ENCODE measurements at regions not wholly inside any gene's neighbourhood (a gene's known extent, or its start where the extent isn't known, plus 50 kb on each side); places are given as distances from the start of the nearest gene placed in this dataset.

- no peak for TF ChIP-seq CTCF (IDR thresholded peaks at IDR 0.05; ENCODE audit: low read depth, low read length, missing control alignments)
- in situ Hi-C loops (cut with HindIII; ENCODE audit: low pct_ligation_motif_present, low sequenced_read_pairs), result no loop called here
- no peak for DNase-seq
- Histone ChIP-seq H3K27ac (no peak overlapping the region), H3K27me3 (replicated peaks) (no peaks in the 10 kb centered on the region), H3K4me3 (ENCODE audit: low read depth, low read length) (no peak overlapping the region), H3K36me3 (replicated peaks) (no peaks in the 10 kb centered on the region)
These were observed 1362.4 kb upstream of the ADGRL3 start for GRCh38 chr4:59837751-59838150.

- no peak for DNase-seq
- Histone ChIP-seq H3K27me3 (replicated peaks) (no peaks in the 10 kb centered on the region), H3K36me3 (replicated peaks) (no peaks in the 10 kb centered on the region), H3K27ac (no peak overlapping the region), H3K4me3 (ENCODE audit: low read depth, low read length) (no peak overlapping the region)
- in situ Hi-C loops (cut with HindIII; ENCODE audit: low pct_ligation_motif_present, low sequenced_read_pairs), result no loop called here
- TF ChIP-seq CTCF (IDR thresholded peaks at IDR 0.05; ENCODE audit: low read depth, low read length, missing control alignments), result no peak
These were observed 1361.9 kb upstream of the ADGRL3 start for GRCh38 chr4:59838236-59838635.

- H3K4me3 ChIP-seq (ENCODE audit: low read depth, low read length), result no peak overlapping the region
These were observed 1358.4 kb upstream of the ADGRL3 start for GRCh38 chr4:59841698-59842097.

GRCh38 chr4:59848457-59848856, 1351.7 kb upstream of the ADGRL3 start:
- Histone ChIP-seq H3K27ac (no peak overlapping the region), H3K36me3 (replicated peaks) (no peaks in the 10 kb centered on the region)
- in situ Hi-C loops (cut with HindIII; ENCODE audit: low pct_ligation_motif_present, low sequenced_read_pairs), result no loop called here

More at GRCh38 chr4:59841698-59842097, 1358.4 kb upstream of the ADGRL3 start:
- Histone ChIP-seq H3K27me3 (replicated peaks) (no peaks in the 10 kb centered on the region), H3K27ac (no peak overlapping the region), H3K36me3 (replicated peaks) (no peaks in the 10 kb centered on the region)
- in situ Hi-C loops (cut with HindIII; ENCODE audit: low pct_ligation_motif_present, low sequenced_read_pairs), result no loop called here
- DNase-seq, result no peak
- TF ChIP-seq CTCF (IDR thresholded peaks at IDR 0.05; ENCODE audit: low read depth, low read length, missing control alignments), result no peak

GRCh38 chr4:59855630-59856352, 1344.3 kb upstream of the ADGRL3 start:
- Histone ChIP-seq H3K27me3 (replicated peaks) (no peaks in the 10 kb centered on the region), H3K27ac (no peak overlapping the region), H3K36me3 (replicated peaks) (no peaks in the 10 kb centered on the region), H3K4me3 (ENCODE audit: low read depth, low read length) (no peak overlapping the region)
- in situ Hi-C loops (cut with HindIII; ENCODE audit: low pct_ligation_motif_present, low sequenced_read_pairs), result no loop called here
- no peak for TF ChIP-seq CTCF (IDR thresholded peaks at IDR 0.05; ENCODE audit: low read depth, low read length, missing control alignments)
- DNase-seq, result no peak

More at GRCh38 chr4:59848457-59848856, 1351.7 kb upstream of the ADGRL3 start:
- TF ChIP-seq CTCF (IDR thresholded peaks at IDR 0.05; ENCODE audit: low read depth, low read length, missing control alignments), result no peak
- DNase-seq, result no peak
- Histone ChIP-seq H3K4me3 (ENCODE audit: low read depth, low read length) (no peak overlapping the region), H3K27me3 (replicated peaks) (no peaks in the 10 kb centered on the region)

GRCh38 chr4:59869056-59869455, 1331.1 kb upstream of the ADGRL3 start:
- no peak for TF ChIP-seq CTCF (IDR thresholded peaks at IDR 0.05; ENCODE audit: low read depth, low read length, missing control alignments)
- H3K4me3 ChIP-seq (ENCODE audit: low read depth, low read length), result no peak overlapping the region
- no peak for DNase-seq
- no peaks in the 10 kb centered on the region for H3K36me3 ChIP-seq (replicated peaks)
- in situ Hi-C loops (cut with HindIII; ENCODE audit: low pct_ligation_motif_present, low sequenced_read_pairs), result no loop called here
- H3K27ac ChIP-seq, result no peak overlapping the region
- no peaks in the 10 kb centered on the region for H3K27me3 ChIP-seq (replicated peaks)
